Superior temporal gyrus (tissue), 1 donor: ENCODE measurements at regions not wholly inside any gene's neighbourhood (a gene's known extent, or its start where the extent isn't known, plus 50 kb on each side); places are given as distances from the start of the nearest gene placed in this dataset.

ENCODE experiments used
- DNase-seq: peaks from one replicate; pipeline ENCODE4 v3.0.0-alpha.2; 2016; ENCODE audit errors: extremely low spot score

DNA sequence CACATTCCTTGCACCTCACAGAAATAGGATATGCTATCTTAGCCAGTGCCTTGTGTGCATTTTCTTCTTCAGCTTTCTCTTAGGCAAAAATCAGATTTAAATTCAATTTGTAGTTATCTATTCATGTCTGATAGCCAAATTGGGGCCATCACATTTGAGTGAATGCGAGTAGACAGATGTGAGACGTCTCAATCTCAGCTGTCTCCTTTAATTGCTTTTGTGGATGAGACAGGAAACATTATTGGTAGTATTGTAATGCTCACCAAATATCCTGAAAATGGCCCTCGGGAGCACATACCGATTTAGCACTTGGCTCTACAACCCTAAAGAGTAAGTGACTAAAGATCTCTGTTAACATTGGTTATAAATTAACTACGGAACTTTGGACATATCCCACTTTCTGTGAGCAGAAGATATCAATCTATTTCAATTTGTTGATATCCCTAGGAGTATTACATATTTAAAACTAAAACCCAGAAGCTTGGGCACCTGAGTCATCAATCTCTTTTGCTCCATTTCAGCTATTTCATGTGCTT, 1012.5 kb upstream of the TMEM132C start:
- no peak for DNase-seq

DNA sequence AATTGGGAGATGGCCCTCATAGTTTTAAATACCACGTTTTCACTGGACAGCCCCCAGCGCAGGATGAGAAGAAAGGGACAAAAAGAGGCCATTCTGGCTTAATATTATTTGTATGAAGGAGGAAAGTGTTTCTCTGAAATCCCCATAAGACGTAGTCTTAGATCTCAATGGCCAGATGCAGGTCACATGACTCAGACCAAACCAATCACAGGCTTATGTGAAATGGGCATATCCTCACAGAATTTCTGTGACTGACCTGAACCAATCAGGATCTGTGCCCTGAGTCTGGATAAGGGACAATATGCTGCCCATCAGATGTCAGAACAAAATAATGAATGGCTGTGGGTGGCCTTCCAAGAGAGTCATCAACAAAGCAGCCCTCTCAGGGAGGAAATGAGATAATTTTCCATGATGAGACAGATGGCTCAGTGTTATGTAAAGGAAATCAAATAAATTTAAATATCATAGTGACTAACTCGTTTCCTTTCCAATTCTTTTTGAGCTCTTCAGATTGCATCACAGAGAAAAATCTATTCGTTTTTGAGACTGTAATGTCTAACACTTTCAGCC, 1009.5 kb upstream of the TMEM132C start:
- DNase-seq, result no peak

DNA sequence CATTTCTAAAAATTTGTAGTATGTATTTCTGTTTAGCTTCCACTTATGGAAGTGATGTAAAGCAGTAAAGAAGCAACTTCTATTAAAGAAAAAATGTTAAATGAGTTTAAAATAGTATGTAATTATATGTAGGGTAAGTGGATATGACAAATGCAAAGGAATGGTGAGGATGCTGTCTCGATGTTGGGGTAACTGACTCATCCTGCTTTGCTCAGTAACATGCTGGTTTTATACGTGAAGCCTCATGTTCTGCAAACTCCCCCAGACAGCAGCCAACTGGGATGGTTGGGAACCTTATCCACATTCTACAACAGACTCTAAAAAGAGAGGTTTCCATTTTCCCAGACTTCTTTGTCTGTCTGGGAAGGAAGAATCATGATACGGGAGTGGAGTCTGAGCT, 1006.4 kb upstream of the TMEM132C start:
- no peak for DNase-seq

DNA sequence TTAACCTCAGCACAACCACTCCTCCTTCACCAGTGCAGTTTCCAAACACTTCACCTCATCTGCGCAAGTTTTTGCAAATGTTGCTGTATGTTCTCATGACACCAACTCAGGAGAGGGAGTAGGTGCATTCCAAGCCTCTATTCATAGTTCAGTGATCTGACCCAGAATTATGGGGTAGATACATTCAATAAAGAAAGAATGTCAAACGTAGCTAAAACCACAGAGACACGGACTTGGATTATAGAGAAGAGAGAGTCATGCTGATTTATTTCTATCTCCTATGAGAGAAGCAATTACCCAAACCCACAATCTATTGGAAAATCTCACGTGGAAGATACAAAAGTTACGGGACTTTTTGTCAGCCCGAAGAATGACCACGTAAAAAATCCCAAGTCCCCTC, 1006.0 kb upstream of the TMEM132C start:
- no peak for DNase-seq

DNA sequence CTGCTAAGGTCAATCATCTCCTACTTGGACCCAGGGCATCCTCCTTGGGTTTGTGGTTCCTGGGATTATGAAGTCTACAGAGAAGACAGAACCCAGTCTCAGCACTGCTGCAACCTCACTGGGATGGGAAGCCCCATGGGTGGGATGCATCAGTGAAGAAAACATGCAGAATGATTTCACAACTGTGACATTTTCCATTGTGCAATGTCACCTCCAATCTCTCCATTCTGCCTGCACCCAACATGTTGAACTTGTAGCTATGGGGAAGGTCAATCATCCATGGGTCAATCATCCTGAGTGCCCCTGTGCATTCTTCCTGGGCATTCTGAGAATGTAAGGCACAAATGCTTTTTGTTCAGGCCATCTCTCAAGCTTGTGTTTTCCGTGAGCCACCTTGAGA, 1004.4 kb upstream of the TMEM132C start:
- no peak for DNase-seq

DNA sequence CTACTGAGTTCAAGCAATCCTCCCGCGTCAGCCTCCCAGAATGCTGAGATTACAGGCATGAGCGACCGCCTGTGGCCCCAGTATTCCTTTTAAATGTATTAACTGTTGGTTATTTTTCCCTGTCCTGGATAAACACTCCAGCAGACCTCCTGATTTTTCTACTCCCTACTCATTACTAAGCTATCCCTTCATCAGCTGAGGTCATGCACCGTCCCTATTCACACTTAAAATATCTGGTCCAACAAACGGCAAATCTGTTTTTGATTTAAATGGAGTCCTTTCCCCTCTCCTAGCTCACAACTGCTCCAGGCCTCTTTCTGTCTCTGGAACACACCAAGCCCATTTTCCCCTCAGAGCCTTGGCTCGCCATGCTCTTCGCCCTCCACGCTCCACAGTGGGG, 1003.3 kb upstream of the TMEM132C start:
- DNase-seq, result no peak

DNA sequence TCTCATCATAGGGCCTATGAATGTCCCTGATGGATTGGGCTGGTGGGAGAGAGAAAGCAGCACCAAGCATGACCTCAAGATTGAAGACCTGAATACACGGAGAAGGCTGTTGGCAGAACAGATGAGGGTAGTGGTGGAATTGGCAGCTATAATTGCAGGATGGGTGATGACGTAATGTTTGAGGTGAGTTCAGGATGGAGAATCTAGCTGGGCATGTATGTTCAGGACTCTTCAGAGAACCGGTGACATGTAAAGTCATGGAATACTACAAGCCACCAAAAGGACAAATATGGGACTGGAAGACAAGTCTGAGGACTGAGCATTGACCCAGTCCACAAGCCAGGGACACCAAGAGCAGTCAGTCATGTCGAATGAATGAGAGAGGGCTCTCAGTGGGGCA, 999.8 kb upstream of the TMEM132C start:
- no peak for DNase-seq

DNA sequence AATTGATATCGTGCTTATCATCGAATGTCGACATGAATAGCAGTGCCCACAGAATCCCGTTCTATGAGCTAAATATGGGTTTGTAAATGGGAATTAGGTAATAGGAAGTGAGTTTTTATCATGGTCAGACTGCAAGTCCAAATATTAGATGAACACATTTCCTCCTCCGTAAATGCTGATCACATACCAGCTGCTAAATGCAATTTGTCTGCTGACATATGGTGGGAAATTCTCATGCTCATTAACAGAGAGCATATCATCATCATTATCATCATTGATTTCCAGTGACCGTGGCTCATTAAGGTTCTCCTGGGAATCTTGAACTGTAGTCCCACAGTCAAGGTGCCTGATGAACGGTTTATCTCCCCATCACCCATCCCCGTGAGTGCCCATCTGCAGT, 998.8 kb upstream of the TMEM132C start:
- DNase-seq, result no peak

DNA sequence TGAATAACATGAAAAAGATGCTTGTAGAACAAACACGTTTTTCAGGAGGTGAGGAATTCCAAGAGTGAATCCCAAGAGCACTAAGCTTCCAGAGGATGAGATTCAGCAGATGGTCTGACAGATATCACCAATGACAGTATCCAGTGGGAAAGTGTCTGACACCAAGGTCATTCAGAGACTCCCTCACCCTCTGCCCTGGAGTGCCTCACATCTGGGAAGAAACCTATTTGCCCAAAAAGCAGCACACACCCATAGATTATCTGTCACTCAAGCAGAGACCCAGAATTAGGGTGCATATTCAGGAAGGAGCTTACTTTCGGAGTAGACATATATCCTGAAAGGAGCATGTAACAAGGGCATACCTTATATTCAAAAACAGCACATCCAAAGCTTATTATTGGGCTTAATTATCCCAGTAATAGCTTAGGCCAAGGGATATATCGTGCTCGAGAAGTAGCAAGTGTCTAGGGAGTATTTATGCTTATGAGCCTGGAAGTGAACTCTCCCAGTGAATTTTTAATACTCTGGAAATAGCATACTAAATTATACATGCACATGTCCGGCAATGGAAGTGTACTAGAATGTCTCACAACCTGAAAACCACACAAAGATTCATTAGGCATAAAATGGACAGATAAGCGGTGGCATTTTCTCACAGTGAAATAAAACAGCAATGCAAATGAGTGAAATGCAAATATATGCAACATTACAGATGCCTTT, 998.1 kb upstream of the TMEM132C start:
- DNase-seq, result no peak

DNA sequence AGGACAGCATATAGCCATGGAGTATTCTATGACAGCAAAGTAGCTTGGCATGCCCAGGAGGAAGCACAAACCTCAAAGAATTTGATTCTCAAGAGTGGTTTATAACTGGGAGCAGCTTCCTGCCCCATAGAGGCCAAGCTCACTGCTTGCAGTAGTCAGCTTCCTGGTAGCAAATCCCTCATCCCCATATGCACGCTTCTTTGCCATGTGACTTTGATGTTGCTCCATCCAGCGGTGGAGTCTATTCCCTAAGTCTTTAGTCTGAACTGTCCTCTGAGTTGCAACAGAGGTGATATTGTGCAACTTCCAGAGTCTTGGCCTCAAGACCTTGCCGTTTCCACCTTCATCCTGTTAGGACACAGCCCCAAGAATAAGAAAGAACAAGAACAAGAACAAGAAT, 996.8 kb upstream of the TMEM132C start:
- DNase-seq, result no peak

DNA sequence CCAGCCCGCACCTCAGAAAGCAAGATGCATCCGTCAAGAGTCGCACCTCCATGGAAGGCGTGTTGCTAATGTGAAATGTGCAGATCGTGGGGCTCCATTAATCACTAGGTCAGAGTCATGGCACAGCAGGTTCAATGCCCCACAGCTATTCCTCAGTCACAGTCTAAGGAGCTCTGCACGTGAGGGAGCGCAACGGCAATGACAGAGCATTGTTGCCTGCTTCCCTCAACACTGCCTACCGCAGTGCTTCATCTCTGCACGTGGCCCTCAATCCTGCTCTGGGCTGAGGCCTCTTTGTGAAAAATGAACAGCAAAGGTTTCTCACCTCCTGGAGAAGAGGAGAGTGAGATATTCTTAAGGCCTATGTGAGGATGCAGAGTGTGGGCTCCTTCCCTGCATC, 995.2 kb upstream of the TMEM132C start:
- DNase-seq, result no peak

DNA sequence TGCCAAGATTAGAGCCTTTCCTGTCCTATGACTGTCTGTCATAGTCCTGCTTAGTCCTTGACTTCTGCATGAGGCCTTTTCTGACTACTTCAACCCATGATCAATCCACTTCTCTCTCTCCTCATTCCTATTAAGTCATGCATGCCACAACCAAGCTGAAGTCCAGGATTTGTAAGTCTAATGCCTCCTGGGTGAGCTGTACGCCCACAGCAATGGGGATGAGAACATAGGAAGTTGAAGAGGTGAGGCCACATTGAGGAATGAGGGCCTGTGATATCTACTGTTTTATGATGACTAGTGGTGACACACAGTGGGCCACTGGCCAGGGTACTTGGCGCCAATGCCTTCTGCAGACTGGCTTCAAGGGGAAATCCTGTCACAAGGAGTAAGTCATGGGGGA, 994.1 kb upstream of the TMEM132C start:
- no peak for DNase-seq

DNA sequence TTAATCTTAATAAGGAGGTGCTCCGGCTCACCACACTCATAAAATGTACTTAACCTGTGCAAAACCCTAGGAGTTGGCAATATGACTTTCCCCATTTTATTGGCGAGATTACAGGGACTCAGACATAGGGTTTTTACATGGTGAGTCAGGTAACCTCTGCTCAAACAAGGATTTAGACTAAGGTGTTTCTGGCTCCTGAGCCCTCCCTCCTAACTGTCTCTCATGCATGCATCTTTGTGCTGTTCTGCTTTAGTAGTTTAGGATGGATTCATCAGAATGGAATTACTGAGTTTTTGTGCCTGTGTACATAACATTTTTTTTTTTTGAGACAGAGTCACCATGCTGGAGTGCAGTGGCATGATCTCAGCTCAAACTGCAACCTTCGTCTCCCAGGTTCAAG, 993.3 kb upstream of the TMEM132C start:
- no peak for DNase-seq

DNA sequence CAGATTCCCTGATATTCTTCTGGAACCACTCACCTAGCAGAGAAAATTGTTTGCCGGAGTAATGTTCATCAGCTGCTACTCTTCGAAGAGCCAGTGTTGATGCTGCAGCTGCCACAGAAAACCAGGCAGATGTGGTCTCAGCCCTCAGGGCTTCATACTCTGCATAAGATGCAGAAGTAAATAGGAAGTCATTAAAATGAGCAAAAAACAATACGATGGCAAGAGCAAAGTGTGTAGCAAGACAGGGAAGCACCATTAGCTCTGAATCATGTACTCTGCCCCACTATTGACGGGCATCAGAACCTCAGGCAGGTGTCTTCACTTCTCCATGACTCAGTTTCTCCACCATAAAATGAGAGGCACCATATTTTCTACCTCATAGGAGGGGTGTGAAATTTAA, 991.6 kb upstream of the TMEM132C start:
- DNase-seq, result no peak

DNA sequence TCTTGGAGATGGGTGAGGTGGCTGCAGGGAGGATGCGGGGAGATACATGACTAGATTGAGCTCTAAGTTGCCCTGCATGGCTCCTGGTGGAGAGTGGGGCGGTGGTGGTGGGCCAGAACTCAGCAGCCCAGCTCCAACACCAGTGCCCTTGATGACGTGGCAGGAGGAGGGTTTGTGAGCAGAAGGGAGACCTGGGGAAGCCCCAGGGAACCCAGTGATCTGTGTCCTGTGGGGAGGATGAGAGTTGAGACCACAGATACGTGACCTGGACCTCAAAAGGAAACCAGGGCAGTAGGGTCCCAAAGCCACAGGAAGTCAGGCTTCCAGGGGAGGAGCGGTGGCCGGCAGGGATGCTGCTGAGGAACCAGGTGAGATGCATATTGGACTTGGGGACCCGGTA, 989.1 kb upstream of the TMEM132C start:
- DNase-seq, result no peak

DNA sequence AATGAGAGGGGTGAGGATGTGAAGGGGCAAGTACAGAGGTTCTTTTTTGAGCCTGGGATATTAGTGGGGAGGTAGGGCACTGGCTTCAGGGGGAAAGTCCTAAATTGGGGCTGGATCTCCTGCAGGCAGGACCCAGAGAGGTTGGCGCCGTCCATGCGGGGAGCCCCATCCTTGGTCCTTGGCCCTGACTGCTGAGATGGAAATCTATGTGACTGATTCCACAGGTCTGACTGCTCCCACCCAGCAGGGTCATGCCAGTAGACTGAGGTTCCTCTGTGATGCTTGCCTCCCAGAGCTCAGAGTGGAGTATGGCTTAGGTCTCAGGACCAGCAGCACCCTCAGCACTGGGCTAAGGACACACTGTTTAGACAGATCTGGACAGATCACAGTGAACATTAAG, 988.6 kb upstream of the TMEM132C start:
- DNase-seq, result no peak

DNA sequence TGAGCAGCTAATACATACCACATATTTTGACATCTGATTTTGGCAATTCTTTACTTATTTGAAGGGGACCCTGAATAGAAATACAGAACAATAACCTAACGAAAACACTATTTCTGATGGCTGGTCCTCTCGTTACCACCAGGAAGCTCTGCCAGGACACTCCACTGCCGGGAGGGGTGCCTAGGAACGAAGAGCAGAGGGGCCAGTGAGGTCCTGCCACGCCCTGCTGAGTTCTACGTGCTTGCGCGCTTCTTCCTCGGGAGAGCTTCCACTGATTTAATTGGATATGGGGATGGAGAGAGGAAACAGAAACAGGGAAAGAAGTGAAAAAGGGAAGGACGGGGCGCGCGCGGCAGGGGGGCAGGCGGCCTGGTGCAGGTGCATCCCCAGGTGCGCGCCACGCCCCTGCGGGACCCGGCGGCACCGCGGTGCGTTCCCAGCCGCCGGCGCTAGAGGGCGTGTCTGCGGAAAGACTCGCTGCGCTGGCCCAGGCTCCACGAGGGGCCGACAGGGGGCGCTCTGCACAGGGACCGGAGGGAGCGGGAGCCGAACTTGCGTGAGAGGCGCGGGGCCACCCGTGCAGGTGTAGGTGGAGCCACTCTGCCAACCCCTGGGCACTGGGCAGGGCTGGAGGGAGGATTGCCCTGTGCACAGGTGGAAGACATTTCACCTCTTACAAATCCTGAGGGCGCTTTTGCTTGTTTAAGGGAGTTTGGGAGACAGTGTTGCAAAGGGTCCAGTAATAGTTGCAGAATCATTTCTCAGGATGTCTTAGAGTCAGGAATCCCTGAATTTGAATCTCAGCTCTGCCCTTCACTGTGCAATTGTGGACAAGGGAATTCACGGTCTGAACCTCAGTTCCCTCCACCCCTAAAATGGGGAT, 986.3 kb upstream of the TMEM132C start:
- DNase-seq, result peak; percentile 24

DNA sequence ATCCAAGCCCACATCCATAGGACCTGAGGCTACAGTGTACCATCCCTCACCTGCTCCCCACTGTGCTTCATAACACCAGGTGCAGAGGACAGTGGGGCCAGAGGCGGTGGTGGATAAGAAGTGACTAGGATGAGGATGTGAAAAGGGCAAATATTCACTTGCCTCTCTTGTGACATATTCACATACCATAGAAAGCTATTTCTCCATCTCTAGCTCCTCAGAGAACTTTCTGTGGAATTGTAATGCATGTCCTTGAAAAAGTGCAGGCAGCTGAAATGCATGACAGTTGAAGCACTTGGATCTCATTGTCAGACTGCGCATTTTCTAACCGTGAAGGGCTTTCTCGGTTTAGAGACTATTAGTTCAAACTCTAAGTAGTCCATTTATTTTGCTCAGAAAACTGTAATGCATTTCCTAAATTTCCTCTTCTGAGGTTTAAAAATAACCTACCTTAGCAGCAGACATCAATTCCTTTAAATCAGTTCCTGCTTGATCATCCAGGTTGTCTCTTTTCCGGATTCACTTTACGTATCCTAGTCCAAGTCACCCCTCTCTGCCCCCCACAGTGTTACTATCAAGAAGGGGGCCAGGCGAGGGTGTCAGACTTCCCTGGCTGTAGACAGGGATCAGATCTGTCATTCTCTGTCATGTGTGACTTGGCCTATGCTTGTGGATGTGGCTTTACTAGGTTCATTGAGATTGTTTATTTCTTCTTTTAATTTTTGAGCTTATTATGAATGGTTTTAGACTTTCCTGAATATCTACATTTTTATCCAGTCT, 984.0 kb upstream of the TMEM132C start:
- no peak for DNase-seq

DNA sequence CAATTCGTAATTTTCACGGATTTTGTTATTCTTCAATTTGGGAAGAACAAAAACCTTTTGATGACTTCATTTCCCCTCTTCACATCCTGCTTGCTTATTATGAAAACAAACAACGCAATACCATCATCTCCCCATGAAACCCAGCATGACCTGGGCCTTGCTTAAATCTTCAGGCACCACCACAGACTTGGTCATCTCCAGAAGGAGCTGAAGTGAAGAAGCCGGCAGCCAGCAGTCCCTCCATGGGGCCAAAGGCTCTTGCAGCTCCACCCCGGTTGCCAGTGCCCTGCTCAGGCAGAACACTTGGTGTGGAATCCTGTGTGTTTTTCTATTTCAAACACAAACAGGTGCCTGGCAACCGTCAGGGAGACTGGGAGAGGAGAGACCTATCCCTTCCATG, 982.9 kb upstream of the TMEM132C start:
- DNase-seq, result no peak

DNA sequence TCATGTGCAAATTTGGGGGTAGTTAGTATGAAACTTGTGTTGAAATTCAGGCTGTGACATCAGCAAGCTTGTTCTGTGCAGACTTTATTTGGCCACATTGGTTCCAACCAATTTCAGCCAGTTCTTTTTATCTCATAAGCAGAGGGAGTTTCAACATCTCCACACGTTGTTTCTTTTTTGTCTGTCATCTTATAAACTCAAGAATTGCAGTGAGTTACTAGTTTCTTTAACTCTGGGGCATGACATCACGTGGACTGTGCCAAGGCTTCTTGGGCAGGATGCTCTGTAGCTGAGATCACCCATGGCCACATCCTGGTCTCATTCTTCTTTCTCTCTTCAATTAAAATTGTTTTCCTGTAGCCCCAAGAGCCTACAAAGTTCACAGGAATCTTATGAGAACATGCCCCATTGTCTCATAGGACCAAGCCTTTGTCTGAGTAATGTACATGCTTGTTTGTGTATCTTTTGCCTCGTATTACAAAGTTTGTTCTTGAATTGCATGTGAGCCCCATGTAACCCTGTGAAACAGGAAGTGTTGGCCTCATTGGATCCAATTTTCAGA, 982.0 kb upstream of the TMEM132C start:
- no peak for DNase-seq

DNA sequence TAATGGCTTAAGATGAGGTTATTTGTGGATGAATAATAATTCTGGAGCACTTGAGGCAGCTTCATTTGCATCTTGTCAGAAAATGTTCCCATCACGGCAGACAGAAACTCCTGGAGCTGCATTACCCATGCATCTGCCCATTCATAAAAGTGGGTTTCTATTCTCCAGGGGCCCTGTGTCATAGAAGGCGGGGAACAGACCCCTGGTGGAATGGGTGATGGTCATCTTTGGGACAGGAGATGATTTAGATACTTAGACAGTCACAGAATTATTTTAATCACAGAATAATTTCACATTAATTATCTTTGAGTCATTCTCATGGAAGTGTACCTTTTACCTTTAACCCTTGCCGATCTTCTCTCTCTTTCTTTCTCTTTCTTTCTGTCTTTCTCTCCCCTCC, 980.7 kb upstream of the TMEM132C start:
- no peak for DNase-seq

DNA sequence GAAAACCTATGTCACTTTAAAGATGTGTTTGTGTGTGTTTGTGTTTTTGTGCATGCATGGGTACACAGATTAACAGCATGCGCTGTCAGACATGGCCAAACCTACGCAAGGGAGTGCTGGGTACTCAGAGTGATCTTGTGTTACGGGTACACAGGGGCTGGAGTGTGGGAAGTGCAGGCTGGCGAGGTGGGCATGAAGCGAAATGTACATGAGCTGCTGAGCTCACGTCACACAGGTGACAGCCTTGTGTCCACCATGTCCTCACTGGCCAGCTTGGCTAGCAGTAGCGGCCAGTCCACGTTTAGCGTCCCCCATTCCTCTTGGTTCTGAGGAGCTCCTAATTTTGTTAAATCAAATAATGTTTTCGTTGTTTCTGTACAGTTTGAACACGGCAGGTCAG, 979.7 kb upstream of the TMEM132C start:
- DNase-seq, result no peak
